OCI-LY1 (cell line): ENCODE measurements at regions not wholly inside any gene's neighbourhood (a gene's known extent, or its start where the extent isn't known, plus 50 kb on each side); places are given as distances from the start of the nearest gene placed in this dataset.
"Not testable (repeated sequence)": the region's sequence is repeated elsewhere in the genome, so short reads cannot be mapped to it uniquely, and the experiment has no call there.

Experiments
- EZH2 ChIP-seq: fragments of 200-600 bp; sonication (generic), shearing (Covaris generic); IDR thresholded peaks from 2 replicates; pipeline ENCODE4 v1.8.0; 2017; ENCODE audit warnings: borderline replicate concordance, mixed run types, mild to moderate bottlenecking, antibody characterized with exemption, low read length, moderate library complexity, mixed read lengths
- TF ChIP-seq, protein P1 (sequence below): fragments of 200-600 bp; sonication (generic), shearing (Covaris generic); IDR thresholded peaks from 2 replicates; pipeline ENCODE4 v1.5.1; 2017; ENCODE audit warnings: mild to moderate bottlenecking, antibody characterized with exemption, low read length, moderate library complexity, mixed read lengths

DNA sequence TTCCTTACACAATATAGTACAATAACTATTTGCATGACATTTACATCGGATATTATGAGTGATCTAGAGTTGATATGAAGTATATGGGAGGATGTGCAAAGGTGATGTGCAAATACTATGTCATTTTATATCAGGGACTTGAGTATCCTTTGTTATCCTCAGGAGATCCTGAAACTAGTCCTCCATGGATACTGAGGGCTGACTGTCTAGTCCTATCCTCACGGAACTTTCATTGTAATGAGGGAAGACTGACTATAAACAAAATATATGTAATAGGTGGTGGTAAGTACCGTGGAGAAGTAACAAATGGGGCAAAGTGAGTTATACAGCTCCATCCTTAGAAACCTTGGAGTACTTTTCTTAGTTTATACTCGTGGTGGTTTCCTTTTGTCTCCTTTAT is 1373.1 kb downstream of the CDH12 start:
- TF ChIP-seq, protein P1, sequence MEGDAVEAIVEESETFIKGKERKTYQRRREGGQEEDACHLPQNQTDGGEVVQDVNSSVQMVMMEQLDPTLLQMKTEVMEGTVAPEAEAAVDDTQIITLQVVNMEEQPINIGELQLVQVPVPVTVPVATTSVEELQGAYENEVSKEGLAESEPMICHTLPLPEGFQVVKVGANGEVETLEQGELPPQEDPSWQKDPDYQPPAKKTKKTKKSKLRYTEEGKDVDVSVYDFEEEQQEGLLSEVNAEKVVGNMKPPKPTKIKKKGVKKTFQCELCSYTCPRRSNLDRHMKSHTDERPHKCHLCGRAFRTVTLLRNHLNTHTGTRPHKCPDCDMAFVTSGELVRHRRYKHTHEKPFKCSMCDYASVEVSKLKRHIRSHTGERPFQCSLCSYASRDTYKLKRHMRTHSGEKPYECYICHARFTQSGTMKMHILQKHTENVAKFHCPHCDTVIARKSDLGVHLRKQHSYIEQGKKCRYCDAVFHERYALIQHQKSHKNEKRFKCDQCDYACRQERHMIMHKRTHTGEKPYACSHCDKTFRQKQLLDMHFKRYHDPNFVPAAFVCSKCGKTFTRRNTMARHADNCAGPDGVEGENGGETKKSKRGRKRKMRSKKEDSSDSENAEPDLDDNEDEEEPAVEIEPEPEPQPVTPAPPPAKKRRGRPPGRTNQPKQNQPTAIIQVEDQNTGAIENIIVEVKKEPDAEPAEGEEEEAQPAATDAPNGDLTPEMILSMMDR, result not testable (repeated sequence)
- not testable (repeated sequence) for TF ChIP-seq EZH2
